B cell (primary cell): ENCODE measurements at regions not wholly inside any gene's neighbourhood (a gene's known extent, or its start where the extent isn't known, plus 50 kb on each side); places are given as distances from the start of the nearest gene placed in this dataset.

ENCODE experiments used
- CTCF ChIP-seq: fragments of 200-600 bp; IDR thresholded peaks from one replicate; pipeline ENCODE4 v1.8.0; 2022; ENCODE audit warnings: antibody characterized with exemption, mild to moderate bottlenecking
- EZH2 ChIP-seq: IDR thresholded peaks from 2 replicates; pipeline ENCODE4 v1.6.1; 2012; ENCODE audit warnings: borderline replicate concordance, low read depth, mild to moderate bottlenecking, moderate library complexity, low read length; ENCODE audit not compliant: insufficient read depth, poor library complexity, severe bottlenecking

GRCh38 chr12:46472144-46472705, 99.7 kb upstream of the SLC38A2 start:
- TF ChIP-seq CTCF = no peak
- TF ChIP-seq EZH2 = no peak
